Rectal smooth muscle tissue (tissue), 1 donor: ENCODE measurements at regions not wholly inside any gene's neighbourhood (a gene's known extent, or its start where the extent isn't known, plus 50 kb on each side); places are given as distances from the start of the nearest gene placed in this dataset.
"Not testable (repeated sequence)": the region's sequence is repeated elsewhere in the genome, so short reads cannot be mapped to it uniquely, and the experiment has no call there.

Source experiments
- H3K27ac ChIP-seq: one replicate; pipeline ENCODE4 v1.7.0; 2013; ENCODE audit warnings: low read depth, low read length, inconsistent platforms
- H3K27me3 ChIP-seq: one replicate; pipeline ENCODE4 v1.7.0; 2013; ENCODE audit warnings: low read length; ENCODE audit not compliant: control insufficient read depth, insufficient read depth
- H3K36me3 ChIP-seq: one replicate; pipeline ENCODE4 v1.7.0; 2013; ENCODE audit warnings: low read length; ENCODE audit not compliant: control insufficient read depth, insufficient read depth
- H3K4me1 ChIP-seq: one replicate; pipeline ENCODE4 v1.7.0; 2013; ENCODE audit warnings: low read length; ENCODE audit not compliant: control insufficient read depth, insufficient read depth
- H3K4me3 ChIP-seq: one replicate; pipeline ENCODE4 v1.7.0; 2013; ENCODE audit warnings: low read length
- H3K9ac ChIP-seq: one replicate; pipeline ENCODE4 v1.7.0; 2013; ENCODE audit warnings: low read length

DNA sequence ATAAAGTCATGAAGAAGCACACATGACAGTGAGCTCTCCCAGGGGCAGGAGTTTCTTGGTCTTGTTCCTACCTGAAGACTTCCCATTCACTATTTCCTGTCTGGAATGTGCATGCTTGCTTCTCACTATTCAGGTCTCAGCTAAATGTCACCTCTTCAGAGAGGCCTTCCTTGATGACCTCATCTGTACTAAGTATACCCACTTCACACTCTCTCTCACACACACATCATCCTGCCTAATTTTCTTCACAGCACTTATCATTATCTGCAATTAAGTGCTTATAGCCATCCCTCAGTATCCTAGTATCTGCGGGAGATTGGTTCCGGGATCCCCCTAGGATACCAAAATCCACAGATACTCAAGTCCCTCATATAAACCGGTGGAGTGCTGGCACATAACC, 146.4 kb upstream of the IVNS1ABP start:
- Histone ChIP-seq H3K9ac (no peak overlapping the region), H3K27ac (no peak overlapping the region), H3K27me3 (no peaks in the 10 kb centered on the region), H3K4me1 (no peaks in the 10 kb centered on the region), H3K4me3 (no peak overlapping the region), H3K36me3 (no peaks in the 10 kb centered on the region)

DNA sequence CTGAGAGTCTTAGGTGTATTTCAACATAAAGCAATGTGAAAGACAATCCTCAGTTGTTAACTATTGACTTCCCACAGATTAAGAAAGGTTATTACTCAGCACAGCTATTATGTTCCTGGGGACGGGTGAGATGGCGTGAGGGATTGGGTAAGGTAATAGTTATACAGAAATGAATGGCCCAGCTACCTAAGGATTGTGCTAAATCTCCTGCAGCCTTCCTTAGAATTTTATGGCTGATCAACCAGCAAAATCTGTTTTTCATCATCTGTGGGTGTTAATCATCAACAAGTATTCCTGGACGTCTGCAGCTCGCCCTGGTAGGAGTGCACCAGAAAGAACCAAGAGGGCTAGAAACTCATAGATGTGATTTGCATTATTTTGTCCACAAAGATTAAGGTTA, 146.0 kb upstream of the IVNS1ABP start:
- Histone ChIP-seq H3K4me3 (no peak overlapping the region), H3K27ac (no peak overlapping the region), H3K4me1 (no peaks in the 10 kb centered on the region), H3K27me3 (no peaks in the 10 kb centered on the region), H3K9ac (no peak overlapping the region), H3K36me3 (no peaks in the 10 kb centered on the region)

DNA sequence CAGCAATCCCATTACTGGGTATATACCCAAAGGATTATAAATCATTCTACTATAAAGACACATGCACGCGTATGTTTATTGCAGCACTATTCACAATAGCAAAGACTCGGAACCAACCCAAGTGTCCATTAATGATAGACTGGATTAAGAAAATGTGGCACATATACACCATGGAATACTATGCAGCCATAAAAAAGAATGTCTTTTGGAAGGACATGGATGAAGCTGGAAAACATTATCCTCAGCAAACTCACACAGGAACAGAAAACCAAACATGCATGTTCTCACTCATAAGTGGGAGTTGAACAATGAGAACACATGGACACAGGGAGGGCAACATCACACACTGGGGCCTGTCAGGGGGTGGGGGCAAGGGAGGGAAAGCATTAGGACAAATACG, 143.7 kb upstream of the IVNS1ABP start:
- H3K27ac ChIP-seq, H3K27me3 ChIP-seq, H3K4me1 ChIP-seq, H3K4me3 ChIP-seq, H3K36me3 ChIP-seq, H3K9ac ChIP-seq: not testable (repeated sequence)

DNA sequence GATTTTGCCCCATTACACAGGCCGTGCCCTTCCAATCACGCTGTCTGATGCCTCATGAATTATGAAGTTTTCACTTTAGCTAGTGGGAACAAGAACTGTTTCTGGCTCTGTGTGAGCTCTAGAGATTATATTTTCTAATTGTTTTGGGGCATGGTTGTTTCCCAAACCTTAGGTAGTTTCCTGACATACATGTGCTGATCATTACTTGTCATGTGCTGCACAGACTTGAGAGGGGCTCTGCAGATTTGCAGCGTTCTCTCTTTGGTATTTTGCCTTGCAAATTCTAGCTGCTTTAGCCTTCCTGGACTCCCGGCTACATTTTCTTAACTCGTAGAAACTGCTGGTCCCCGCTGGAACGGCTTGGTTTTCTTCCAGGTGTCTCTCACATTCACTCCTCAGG, 142.1 kb upstream of the IVNS1ABP start:
- no peak overlapping the region for H3K4me3 ChIP-seq
- no peaks in the 10 kb centered on the region for H3K36me3 ChIP-seq
- no peaks in the 10 kb centered on the region for H3K27me3 ChIP-seq
- H3K4me1 ChIP-seq = no peaks in the 10 kb centered on the region
- no peak overlapping the region for H3K27ac ChIP-seq
- H3K9ac ChIP-seq = no peak overlapping the region

DNA sequence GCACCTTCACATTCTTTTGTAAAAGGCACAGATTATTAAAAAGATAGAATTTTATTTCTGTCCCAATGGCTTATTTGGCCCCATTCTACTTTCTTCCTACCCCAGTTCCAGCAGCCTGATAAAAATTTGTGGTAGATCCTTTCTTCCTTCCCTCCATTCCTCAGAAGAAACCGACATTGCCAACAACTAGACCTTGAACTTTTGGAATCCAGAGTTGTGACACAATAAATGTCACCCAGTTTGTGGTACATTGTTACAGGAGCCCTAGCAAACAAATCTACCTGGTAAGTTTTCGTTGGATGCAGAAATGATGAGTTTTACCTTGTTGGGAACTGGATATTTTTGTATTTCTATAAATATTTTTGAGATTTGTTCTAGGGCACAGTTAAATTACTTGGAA, 141.6 kb upstream of the IVNS1ABP start:
- no peaks in the 10 kb centered on the region for H3K4me1 ChIP-seq
- no peaks in the 10 kb centered on the region for H3K27me3 ChIP-seq
- no peak overlapping the region for H3K9ac ChIP-seq
- H3K36me3 ChIP-seq = no peaks in the 10 kb centered on the region
- H3K27ac ChIP-seq = no peak overlapping the region
- no peak overlapping the region for H3K4me3 ChIP-seq

DNA sequence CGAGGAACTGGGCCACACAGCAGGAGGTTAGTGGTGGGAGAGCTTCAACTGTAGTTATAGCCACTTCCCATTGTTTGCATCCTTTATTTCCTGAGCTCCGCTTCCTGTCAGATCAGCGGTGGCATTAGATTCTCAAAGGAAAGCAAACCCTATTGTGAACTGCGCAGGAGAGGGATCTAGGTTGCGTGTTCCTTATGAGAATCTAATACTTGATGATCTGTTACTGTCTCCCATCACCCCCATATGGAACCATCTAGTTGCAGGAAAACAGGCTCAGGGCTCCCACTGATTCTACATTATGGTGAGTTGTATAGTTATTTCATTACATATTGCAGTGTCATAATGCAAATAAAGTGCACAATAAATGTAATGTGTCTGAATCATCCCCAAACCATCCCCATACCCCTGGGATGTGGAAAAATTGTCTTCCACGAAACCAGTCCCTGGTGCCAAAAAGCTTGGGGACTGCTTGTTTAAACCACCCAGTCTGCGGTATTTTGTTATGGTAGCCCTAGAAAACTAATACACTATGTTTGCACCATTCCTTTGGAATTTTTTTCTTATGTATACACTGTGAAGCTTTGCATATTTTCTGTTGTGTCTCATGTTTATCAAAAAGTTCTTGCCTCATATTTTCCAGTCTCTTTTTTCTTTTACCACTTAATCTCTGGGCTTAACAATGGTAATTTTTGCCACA, 136.6 kb upstream of the IVNS1ABP start:
- Histone ChIP-seq H3K9ac (no peak overlapping the region), H3K27ac (no peak overlapping the region), H3K4me1 (no peaks in the 10 kb centered on the region), H3K27me3 (no peaks in the 10 kb centered on the region), H3K4me3 (no peak overlapping the region), H3K36me3 (no peaks in the 10 kb centered on the region)

DNA sequence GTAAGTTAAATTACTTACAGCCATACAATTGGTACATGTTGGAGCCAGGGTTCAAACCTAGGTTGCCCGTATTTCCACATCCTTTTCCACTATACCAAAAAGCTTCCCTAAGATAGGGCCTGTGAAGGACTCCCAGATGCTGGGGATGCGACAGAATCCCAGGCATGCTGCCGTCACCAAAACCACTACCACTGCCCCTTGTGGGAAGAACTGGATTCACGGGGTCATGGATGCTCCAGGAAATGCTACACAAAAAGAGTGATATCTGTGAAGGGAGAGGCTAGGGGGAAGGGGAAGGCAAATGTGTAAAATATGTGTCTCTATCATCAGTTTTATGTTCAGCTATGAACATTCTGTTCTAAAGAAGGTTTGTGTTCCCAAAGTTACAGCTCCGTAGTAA, 133.9 kb upstream of the IVNS1ABP start:
- H3K9ac ChIP-seq = no peak overlapping the region
- no peaks in the 10 kb centered on the region for H3K27me3 ChIP-seq
- H3K36me3 ChIP-seq = no peaks in the 10 kb centered on the region
- no peaks in the 10 kb centered on the region for H3K4me1 ChIP-seq
- H3K4me3 ChIP-seq = no peak overlapping the region
- H3K27ac ChIP-seq = no peak overlapping the region

DNA sequence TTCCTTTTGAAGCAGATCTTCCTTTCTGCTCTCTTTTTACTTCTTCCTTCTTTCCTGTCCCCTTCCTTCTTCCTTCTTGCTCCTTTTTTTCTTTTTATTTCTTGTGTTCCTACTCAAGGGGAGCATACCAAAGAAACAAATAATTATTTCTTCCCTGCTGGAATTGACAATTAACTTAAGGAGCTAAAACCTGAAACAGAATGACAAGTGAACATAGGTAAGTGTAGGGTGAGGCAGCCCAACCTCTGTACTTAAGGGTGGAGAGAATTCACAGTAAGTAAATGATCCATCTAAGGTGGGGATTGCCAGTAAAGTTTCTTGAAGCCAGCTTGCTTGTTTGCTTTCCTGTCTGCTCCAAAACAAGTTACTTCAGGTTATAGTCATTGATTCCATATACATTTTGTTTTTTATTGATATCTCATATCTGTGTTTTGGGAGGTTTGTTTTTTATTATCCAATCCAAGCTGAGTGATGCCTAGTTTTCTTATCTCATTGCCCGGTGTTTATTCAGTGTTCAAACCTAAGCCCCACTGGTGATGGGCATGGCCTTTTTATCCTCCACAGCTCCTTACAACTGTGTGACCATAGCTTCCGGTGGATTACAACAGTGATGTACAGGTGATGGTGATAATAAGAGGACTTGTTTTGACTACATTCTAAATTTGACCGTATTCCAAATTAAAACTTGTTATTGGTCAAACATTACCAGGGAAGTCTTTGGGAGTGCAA, 133.2 kb upstream of the IVNS1ABP start:
- H3K9ac ChIP-seq = no peak overlapping the region
- H3K4me3 ChIP-seq = no peak overlapping the region
- no peaks in the 10 kb centered on the region for H3K36me3 ChIP-seq
- no peaks in the 10 kb centered on the region for H3K27me3 ChIP-seq
- H3K27ac ChIP-seq = no peak overlapping the region
- H3K4me1 ChIP-seq = no peaks in the 10 kb centered on the region

DNA sequence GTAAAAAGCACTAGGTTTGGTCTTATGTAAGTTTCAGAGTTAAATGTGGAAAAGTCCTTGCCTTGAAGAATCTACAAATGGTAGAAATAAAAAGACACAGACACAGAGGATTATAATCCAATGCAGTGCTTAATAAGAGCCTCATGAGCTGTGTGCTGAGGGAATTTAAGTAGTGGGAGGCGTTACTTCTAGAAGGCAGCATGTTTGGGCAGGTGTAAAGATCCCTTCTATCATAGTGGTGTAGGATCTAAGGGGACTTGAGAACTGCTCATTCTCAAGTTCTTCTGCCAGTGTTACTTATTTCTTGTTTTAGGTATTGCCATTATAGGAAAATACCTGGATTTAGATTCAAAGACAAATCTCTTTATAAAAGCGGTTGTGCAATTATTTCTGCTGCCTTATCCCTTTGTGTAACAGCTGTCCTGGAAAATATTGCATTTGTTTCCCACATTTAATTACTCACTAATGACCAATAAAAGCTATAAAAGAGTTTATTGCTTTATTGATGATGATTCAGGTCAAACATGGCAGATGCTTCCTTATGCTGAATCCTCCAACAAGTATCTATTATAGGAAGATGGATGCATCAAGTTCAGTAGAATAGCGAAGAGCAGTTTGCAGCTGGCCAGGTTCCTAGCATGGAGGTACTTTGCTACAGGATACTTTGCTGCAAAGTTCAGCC, 132.5 kb upstream of the IVNS1ABP start:
- H3K4me3 ChIP-seq = no peak overlapping the region
- no peaks in the 10 kb centered on the region for H3K4me1 ChIP-seq
- no peak overlapping the region for H3K9ac ChIP-seq
- no peaks in the 10 kb centered on the region for H3K27me3 ChIP-seq
- H3K27ac ChIP-seq = no peak overlapping the region
- H3K36me3 ChIP-seq = no peaks in the 10 kb centered on the region

DNA sequence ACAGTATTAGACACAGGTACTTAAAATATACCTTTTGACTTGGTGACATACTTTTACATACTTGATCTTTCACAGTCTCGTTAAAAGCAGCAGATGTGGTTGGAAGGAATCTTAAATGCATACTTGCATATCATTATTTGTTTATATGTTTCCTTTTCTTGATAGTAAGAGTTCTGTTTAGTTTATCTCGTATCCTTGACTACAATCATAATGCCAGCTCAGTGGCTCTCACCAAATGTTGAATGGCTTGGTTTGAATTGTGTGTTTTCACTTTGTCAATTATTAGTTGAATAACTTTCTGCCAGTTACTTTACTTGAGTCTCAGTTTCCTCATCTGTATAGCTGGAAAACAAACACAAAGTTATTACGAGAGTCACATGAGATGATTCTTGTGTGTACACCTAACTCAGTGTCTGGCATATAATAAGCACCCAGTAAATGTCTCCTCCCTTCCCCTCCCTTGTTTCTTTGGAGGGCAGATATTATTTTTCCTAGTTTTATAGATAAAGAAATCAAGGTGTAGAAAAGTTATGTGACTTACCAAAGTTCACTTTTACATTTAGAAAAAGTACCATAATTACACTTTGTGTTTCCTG, 131.6 kb upstream of the IVNS1ABP start:
- Histone ChIP-seq H3K9ac (no peak overlapping the region), H3K27me3 (no peaks in the 10 kb centered on the region), H3K27ac (no peak overlapping the region), H3K36me3 (no peaks in the 10 kb centered on the region), H3K4me1 (no peaks in the 10 kb centered on the region), H3K4me3 (no peak overlapping the region)

DNA sequence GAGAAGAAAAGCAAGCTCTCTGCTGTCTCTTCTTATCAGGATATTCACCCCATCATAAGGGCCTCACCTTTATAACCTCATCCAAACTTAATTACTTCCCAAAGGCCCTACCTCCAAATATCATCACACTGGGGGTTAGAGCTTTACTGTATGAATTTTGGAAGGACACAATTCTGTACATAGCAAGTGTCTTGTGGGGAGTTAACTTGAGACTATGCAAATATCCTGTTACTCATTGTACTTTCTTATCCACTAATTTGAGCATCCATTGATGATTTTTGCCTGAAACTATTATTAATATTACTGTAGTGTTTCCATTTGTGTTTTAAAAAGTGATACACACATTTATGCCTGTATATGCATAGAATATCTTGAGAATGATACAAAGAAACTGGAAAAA, 129.1 kb upstream of the IVNS1ABP start:
- H3K36me3 ChIP-seq = no peaks in the 10 kb centered on the region
- no peaks in the 10 kb centered on the region for H3K27me3 ChIP-seq
- no peak overlapping the region for H3K27ac ChIP-seq
- no peak overlapping the region for H3K4me3 ChIP-seq
- H3K9ac ChIP-seq = no peak overlapping the region
- H3K4me1 ChIP-seq = no peaks in the 10 kb centered on the region

DNA sequence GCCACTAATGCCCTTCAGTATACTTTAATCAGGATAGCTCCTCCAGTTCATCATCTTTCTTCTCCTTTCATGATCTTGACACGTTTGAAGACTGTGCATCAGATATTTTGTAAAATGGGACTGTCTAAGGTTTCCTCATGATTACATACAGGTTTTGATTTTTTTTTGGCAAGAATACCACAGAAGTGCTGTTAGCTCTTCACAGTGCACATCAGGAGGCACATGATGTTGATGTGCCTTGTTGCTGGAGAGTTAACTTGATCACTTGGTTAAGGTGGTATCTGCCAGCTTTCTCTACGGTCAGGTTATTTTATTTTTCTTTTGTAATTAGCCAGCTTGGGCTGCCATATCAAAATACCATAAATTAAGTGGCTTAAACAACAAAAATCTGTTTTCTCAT, 128.6 kb upstream of the IVNS1ABP start:
- H3K36me3 ChIP-seq = no peaks in the 10 kb centered on the region
- no peak overlapping the region for H3K27ac ChIP-seq
- no peaks in the 10 kb centered on the region for H3K4me1 ChIP-seq
- no peak overlapping the region for H3K9ac ChIP-seq
- no peak overlapping the region for H3K4me3 ChIP-seq
- H3K27me3 ChIP-seq = no peaks in the 10 kb centered on the region
